ENCODE measurements at regions not wholly inside any gene's neighbourhood (a gene's known extent, or its start where the extent isn't known, plus 50 kb on each side); places are given as distances from the start of the nearest gene placed in this dataset.

DNA sequence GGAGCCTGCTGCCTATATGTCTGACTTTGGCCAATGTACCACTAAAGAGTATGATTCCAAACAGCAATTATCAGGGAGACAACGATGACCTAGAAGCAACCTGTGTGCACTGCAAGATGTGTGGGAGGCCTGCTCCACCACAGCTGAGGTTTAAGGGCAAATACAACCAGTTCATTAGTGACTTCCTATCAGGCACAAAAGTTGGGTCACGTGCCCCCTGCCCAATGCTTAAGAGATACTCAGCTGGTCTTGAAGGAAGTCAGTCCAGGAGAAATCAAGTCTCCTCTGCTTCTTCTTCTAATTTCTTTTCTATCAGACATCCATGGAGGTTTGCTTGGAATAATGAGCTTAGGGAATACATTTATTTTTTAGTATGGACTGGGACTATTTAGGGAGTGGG, 296.0 kb downstream of the HLX start:
- DNase-seq (ENCODE audit: insufficient read length) (no peak), FAIRE-seq (no peak)
- TF ChIP-seq POLR2A (IDR thresholded peaks at IDR 0.05; ENCODE audit: low read depth, low read length) (no peak), POLR2AphosphoS5 (IDR thresholded peaks at IDR 0.05; ENCODE audit: low read depth, low read length) (no peak), TAF1 (IDR thresholded peaks at IDR 0.05; ENCODE audit: borderline replicate concordance, low read depth, low read length) (no peak)

GRCh38 chr1:221180704-221181368, 301.6 kb downstream of the HLX start:
- TF ChIP-seq POLR2AphosphoS5 (IDR thresholded peaks at IDR 0.05; ENCODE audit: low read depth, low read length) (no peak), POLR2A (IDR thresholded peaks at IDR 0.05; ENCODE audit: low read depth, low read length) (no peak), TAF1 (IDR thresholded peaks at IDR 0.05; ENCODE audit: borderline replicate concordance, low read depth, low read length) (no peak)
- no peak for FAIRE-seq

DNA sequence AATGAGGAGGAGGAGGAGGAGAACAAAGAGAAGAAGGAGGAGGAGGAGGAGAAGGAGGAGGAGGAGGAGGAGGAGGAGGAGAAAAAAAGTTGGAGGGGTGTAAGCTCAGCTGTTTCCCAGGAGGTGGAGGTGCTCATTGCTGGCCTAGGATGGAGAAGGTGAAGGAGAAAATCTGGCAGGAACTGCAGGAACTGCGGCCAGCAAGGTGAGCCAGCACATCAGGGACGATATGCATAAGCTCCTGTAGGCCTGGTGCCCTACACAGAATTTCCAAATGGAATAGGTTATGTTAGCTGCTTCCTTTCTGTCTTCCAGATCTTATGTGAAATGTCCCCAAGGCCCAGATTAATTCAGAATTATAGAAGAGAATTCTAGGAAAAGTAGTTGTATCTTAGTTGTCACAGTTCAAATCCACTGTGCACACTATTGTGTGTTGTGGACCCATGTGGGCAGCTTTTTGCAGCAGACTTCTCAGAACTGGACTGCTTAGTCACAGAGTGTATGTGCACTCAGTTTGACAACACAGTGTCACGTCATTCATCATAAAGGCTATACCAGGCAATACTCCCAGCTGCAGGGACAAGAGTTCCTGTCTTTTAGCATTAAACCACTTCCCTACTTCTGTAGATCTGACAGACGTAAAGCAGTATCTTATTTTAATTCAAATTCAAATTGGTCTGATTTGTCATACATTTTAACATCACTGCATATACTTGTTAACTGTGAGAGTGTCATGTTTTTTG, 303.7 kb downstream of the HLX start:
- DNase-seq (ENCODE audit: insufficient read length) (no peak), FAIRE-seq (no peak)
- TF ChIP-seq TAF1 (IDR thresholded peaks at IDR 0.05; ENCODE audit: borderline replicate concordance, low read depth, low read length) (no peak), POLR2AphosphoS5 (IDR thresholded peaks at IDR 0.05; ENCODE audit: low read depth, low read length) (no peak), POLR2A (IDR thresholded peaks at IDR 0.05; ENCODE audit: low read depth, low read length) (no peak)

More at GRCh38 chr1:221180704-221181368, 301.6 kb downstream of the HLX start:
- DNase-seq (ENCODE audit: insufficient read length): no peak

- DNase-seq (ENCODE audit: insufficient read length) (no peak), FAIRE-seq (no peak)
- TF ChIP-seq POLR2A (IDR thresholded peaks at IDR 0.05; ENCODE audit: low read depth, low read length): no peak
- no peak for TF ChIP-seq TAF1 (IDR thresholded peaks at IDR 0.05; ENCODE audit: borderline replicate concordance, low read depth, low read length)
- TF ChIP-seq POLR2AphosphoS5 (IDR thresholded peaks at IDR 0.05; ENCODE audit: low read depth, low read length): no peak
Measured at GRCh38 chr1:221184131-221184794, 305.0 kb downstream of the HLX start.

DNA sequence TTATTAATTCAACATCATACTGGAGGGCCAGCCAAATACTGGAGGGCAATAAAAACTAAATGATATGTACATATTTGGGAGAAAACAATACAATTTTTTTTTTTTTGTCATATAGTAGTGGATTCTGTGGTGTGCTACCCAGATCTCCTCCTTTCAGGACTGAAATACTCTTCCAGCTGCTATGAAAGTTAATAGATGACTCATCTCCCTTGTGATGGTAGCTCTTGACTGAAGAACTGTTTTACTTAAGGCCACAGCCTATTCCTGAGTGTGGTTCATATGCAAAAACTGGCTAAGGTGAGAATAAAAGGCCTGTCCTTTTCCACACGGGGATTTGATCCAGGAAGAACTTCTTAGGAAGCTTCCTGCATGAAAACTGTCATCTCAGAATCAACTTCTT, 307.9 kb downstream of the HLX start:
- FAIRE-seq (no peak), DNase-seq (ENCODE audit: insufficient read length) (no peak)
- TF ChIP-seq TAF1 (IDR thresholded peaks at IDR 0.05; ENCODE audit: borderline replicate concordance, low read depth, low read length) (no peak), POLR2AphosphoS5 (IDR thresholded peaks at IDR 0.05; ENCODE audit: low read depth, low read length) (no peak), POLR2A (IDR thresholded peaks at IDR 0.05; ENCODE audit: low read depth, low read length) (no peak)

DNA sequence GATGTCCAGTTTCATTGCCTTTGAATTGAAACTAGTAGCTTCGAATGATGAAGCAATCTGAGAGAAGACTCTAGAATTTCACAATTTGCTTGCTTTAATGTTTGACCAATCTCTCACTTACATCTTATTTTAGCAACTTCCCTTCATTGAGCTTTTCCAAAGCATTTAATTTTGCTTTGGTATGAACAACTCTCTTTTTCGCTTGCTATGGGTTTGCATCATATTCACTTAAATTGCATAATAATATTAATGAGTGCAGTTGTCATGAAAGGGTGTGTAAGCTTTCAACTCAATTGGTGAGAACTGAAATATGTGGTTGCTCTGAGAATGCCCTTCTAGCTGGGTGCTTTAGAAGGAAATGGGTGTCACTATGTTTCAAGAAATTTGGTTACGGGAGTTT, 309.2 kb downstream of the HLX start:
- TF ChIP-seq POLR2AphosphoS5 (IDR thresholded peaks at IDR 0.05; ENCODE audit: low read depth, low read length) (no peak), POLR2A (IDR thresholded peaks at IDR 0.05; ENCODE audit: low read depth, low read length) (no peak), TAF1 (IDR thresholded peaks at IDR 0.05; ENCODE audit: borderline replicate concordance, low read depth, low read length) (no peak)
- FAIRE-seq: no peak
- DNase-seq (ENCODE audit: insufficient read length): no peak

GRCh38 chr1:221190249-221190648, 311.0 kb downstream of the HLX start:
- TF ChIP-seq POLR2A (IDR thresholded peaks at IDR 0.05; ENCODE audit: low read depth, low read length) (no peak), POLR2AphosphoS5 (IDR thresholded peaks at IDR 0.05; ENCODE audit: low read depth, low read length) (no peak), TAF1 (IDR thresholded peaks at IDR 0.05; ENCODE audit: borderline replicate concordance, low read depth, low read length) (no peak)
- DNase-seq (ENCODE audit: insufficient read length) (no peak), FAIRE-seq (no peak)

- DNase-seq (ENCODE audit: insufficient read length) (no peak), FAIRE-seq (no peak)
- TF ChIP-seq TAF1 (IDR thresholded peaks at IDR 0.05; ENCODE audit: borderline replicate concordance, low read depth, low read length): no peak
Measured at GRCh38 chr1:221192055-221192454, 312.8 kb downstream of the HLX start.

GRCh38 chr1:221200464-221200863, 321.2 kb downstream of the HLX start:
- FAIRE-seq: no peak
- DNase-seq (ENCODE audit: insufficient read length): no peak
- TF ChIP-seq POLR2AphosphoS5 (IDR thresholded peaks at IDR 0.05; ENCODE audit: low read depth, low read length) (no peak), TAF1 (IDR thresholded peaks at IDR 0.05; ENCODE audit: borderline replicate concordance, low read depth, low read length) (no peak), POLR2A (IDR thresholded peaks at IDR 0.05; ENCODE audit: low read depth, low read length) (no peak)

GRCh38 chr1:221201773-221202172, 322.5 kb downstream of the HLX start:
- DNase-seq (ENCODE audit: insufficient read length) (no peak), FAIRE-seq (no peak)
- TF ChIP-seq POLR2AphosphoS5 (IDR thresholded peaks at IDR 0.05; ENCODE audit: low read depth, low read length) (no peak), POLR2A (IDR thresholded peaks at IDR 0.05; ENCODE audit: low read depth, low read length) (no peak), TAF1 (IDR thresholded peaks at IDR 0.05; ENCODE audit: borderline replicate concordance, low read depth, low read length) (no peak)

- TF ChIP-seq POLR2AphosphoS5 (IDR thresholded peaks at IDR 0.05; ENCODE audit: low read depth, low read length) (no peak), TAF1 (IDR thresholded peaks at IDR 0.05; ENCODE audit: borderline replicate concordance, low read depth, low read length) (no peak), POLR2A (IDR thresholded peaks at IDR 0.05; ENCODE audit: low read depth, low read length) (no peak)
- DNase-seq (ENCODE audit: insufficient read length) (peak; percentile 16), FAIRE-seq (peak; percentile 89)
Measured at GRCh38 chr1:221203224-221204054, 324.2 kb downstream of the HLX start.
